WERI-Rb-1 (cell line): ENCODE measurements at regions not wholly inside any gene's neighbourhood (a gene's known extent, or its start where the extent isn't known, plus 50 kb on each side); places are given as distances from the start of the nearest gene placed in this dataset.

Source experiments
- DNase-seq: peaks from one replicate; pipeline ENCODE4 v3.0.0-alpha.2; 2020
- H3K27ac ChIP-seq: fragments of 250-450 bp; sonication (Bioruptor Pico); 2 replicates; pipeline ENCODE4 v1.5.1; 2020; ENCODE audit warnings: mild to moderate bottlenecking, moderate library complexity
- H3K27me3 ChIP-seq: fragments of 250-450 bp; sonication (Bioruptor Pico); 2 replicates; pipeline ENCODE4 v1.5.1; 2021; ENCODE audit warnings: mild to moderate bottlenecking, low read depth, moderate library complexity; ENCODE audit not compliant: insufficient read depth, severe bottlenecking
- H3K36me3 ChIP-seq: fragments of 250-450 bp; sonication (Bioruptor Pico); 2 replicates; pipeline ENCODE4 v1.5.1; 2020; ENCODE audit warnings: mild to moderate bottlenecking, moderate library complexity
- H3K4me3 ChIP-seq: 2 replicates; pipeline ENCODE4 v1.5.1; 2011; ENCODE audit warnings: low read depth, mild to moderate bottlenecking, control low read depth, low read length
- H3K9me3 ChIP-seq: fragments of 250-450 bp; sonication (Bioruptor Pico); 2 replicates; pipeline ENCODE4 v1.5.1; 2021; ENCODE audit warnings: mild to moderate bottlenecking, moderate library complexity; ENCODE audit not compliant: severe bottlenecking
- TF ChIP-seq, protein P1 (sequence below): IDR thresholded peaks from 2 replicates; pipeline ENCODE4 v1.5.1; 2011; ENCODE audit warnings: low read depth, mild to moderate bottlenecking, control low read depth, inconsistent platforms, low read length

- H3K27me3 ChIP-seq = peaks cover 37% of the 10 kb centered on the region
- DNase-seq = no peak
- no peak overlapping the region for H3K27ac ChIP-seq
- H3K36me3 ChIP-seq = no peaks in the 10 kb centered on the region
- TF ChIP-seq, protein P1, sequence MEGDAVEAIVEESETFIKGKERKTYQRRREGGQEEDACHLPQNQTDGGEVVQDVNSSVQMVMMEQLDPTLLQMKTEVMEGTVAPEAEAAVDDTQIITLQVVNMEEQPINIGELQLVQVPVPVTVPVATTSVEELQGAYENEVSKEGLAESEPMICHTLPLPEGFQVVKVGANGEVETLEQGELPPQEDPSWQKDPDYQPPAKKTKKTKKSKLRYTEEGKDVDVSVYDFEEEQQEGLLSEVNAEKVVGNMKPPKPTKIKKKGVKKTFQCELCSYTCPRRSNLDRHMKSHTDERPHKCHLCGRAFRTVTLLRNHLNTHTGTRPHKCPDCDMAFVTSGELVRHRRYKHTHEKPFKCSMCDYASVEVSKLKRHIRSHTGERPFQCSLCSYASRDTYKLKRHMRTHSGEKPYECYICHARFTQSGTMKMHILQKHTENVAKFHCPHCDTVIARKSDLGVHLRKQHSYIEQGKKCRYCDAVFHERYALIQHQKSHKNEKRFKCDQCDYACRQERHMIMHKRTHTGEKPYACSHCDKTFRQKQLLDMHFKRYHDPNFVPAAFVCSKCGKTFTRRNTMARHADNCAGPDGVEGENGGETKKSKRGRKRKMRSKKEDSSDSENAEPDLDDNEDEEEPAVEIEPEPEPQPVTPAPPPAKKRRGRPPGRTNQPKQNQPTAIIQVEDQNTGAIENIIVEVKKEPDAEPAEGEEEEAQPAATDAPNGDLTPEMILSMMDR = no peak
- H3K9me3 ChIP-seq = no peaks in the 10 kb centered on the region
- H3K4me3 ChIP-seq = no peak overlapping the region
Measured at GRCh38 chr5:148769941-148770340, 56.5 kb upstream of the ADRB2 start.

GRCh38 chr5:148774313-148774712, 52.1 kb upstream of the ADRB2 start:
- H3K27ac ChIP-seq = no peak overlapping the region
- no peaks in the 10 kb centered on the region for H3K36me3 ChIP-seq
- no peaks in the 10 kb centered on the region for H3K9me3 ChIP-seq
- TF ChIP-seq, protein P1 = no peak
- H3K27me3 ChIP-seq = peaks cover 42% of the 10 kb centered on the region
- no peak for DNase-seq
- no peak overlapping the region for H3K4me3 ChIP-seq

- H3K27ac ChIP-seq = no peak overlapping the region
- no peak overlapping the region for H3K4me3 ChIP-seq
- DNase-seq = no peak
- H3K9me3 ChIP-seq = no peaks in the 10 kb centered on the region
- peaks cover 41% of the 10 kb centered on the region for H3K27me3 ChIP-seq
- H3K36me3 ChIP-seq = no peaks in the 10 kb centered on the region
- TF ChIP-seq, protein P1 = no peak
Measured at GRCh38 chr5:148776261-148776660, 50.1 kb upstream of the ADRB2 start.
